B cell (primary cell): ENCODE measurements at regions not wholly inside any gene's neighbourhood (a gene's known extent, or its start where the extent isn't known, plus 50 kb on each side); places are given as distances from the start of the nearest gene placed in this dataset.
"Not testable (repeated sequence)": the region's sequence is repeated elsewhere in the genome, so short reads cannot be mapped to it uniquely, and the experiment has no call there.

ENCODE experiments used
- ATAC-seq: fragments of 200-7000 bp; cut with Tn5 transposase; one replicate; pipeline ENCODE4 v1.10.0; 2021; ENCODE audit warnings: low read depth, mild to moderate bottlenecking, moderate number of reproducible peaks, moderate library complexity
- CTCF ChIA-PET: fragments of 350-600 bp; sonication (Branson Sonifier 250); formaldehyde crosslinking; loops from one replicate; lab custom pipeline; 2021; ENCODE audit warnings: antibody characterized with exemption, inconsistent platforms; lab: Charles Lee
- POLR2A ChIA-PET: fragments of 350-600 bp; sonication (Branson Sonifier 250); formaldehyde crosslinking; loops from one replicate; lab custom pipeline; 2021; ENCODE audit warnings: antibody characterized with exemption; lab: Charles Lee
- DNase-seq: peaks from one replicate; pipeline ENCODE4 v3.0.0; 2013
- H2AFZ ChIP-seq: 2 replicates; pipeline ENCODE4 v1.6.1; 2012; ENCODE audit warnings: mild to moderate bottlenecking, low read depth, low read length; ENCODE audit not compliant: insufficient read depth, poor library complexity, severe bottlenecking
- H3K27ac ChIP-seq, 2 donors: 1 replicate in 1 of 2; 2 replicates in 1 of 2; pipeline ENCODE4 v1.5.1; 2012 to 2013; ENCODE audit warnings: low read length in 2 of 2, mild to moderate bottlenecking in 2 of 2, moderate library complexity in 1 of 2
- H3K27me3 ChIP-seq, 4 experiments: fragments of 200-600 bp in 1 of 4; sonication (generic) in 1 of 4; replicated peaks in 1 of 4; 1 replicate in 2 of 4; 2 replicates in 2 of 4; pipeline versions ENCODE4 v1.6.1 to v1.7.0; 2013 to 2016; ENCODE audit warnings: low read length in 3 of 4, mild to moderate bottlenecking in 2 of 4, mixed read lengths in 1 of 4, moderate library complexity in 1 of 4; ENCODE audit not compliant: insufficient read depth in 4 of 4, control insufficient read depth in 3 of 4; ENCODE audit errors: control extremely low read depth in 1 of 4
- H3K36me3 ChIP-seq, 2 experiments: replicated peaks in 1 of 2; 1 replicate in 1 of 2; 2 replicates in 1 of 2; pipeline versions ENCODE4 v1.6.1 to v1.7.1; 2013; ENCODE audit warnings: low read length in 1 of 2; ENCODE audit not compliant: insufficient read depth in 2 of 2, control insufficient read depth in 1 of 2; ENCODE audit errors: control extremely low read depth in 1 of 2, extremely low read depth in 1 of 2
- H3K4me1 ChIP-seq, 2 donors: fragments of 200-600 bp in 1 of 2; sonication (generic) in 1 of 2; 1 replicate in 1 of 2; 2 replicates in 1 of 2; pipeline versions ENCODE4 v1.5.1 to v1.6.1; 2013 to 2017; ENCODE audit warnings: low read length in 2 of 2; ENCODE audit not compliant: control insufficient read depth in 2 of 2, insufficient read depth in 2 of 2
- H3K4me2 ChIP-seq: replicated peaks from 2 replicates; pipeline ENCODE3; 2012; ENCODE audit warnings: mild to moderate bottlenecking, low read depth, low read length; ENCODE audit not compliant: poor library complexity, severe bottlenecking
- H3K4me3 ChIP-seq, 5 experiments: fragments of 200-600 bp in 1 of 5; sonication (generic) in 1 of 5; 1 replicate in 3 of 5; 2 replicates in 2 of 5; pipeline versions ENCODE4 v1.5.1 to v1.7.0; 2011 to 2016; ENCODE audit warnings: low read length in 4 of 5, mild to moderate bottlenecking in 4 of 5, low read depth in 2 of 5, control low read depth in 1 of 5, moderate library complexity in 1 of 5; ENCODE audit not compliant: insufficient read depth in 1 of 5; ENCODE audit errors: control extremely low read depth in 1 of 5, extremely low read depth in 1 of 5
- H3K79me2 ChIP-seq: fragments of 200-600 bp; sonication (generic); one replicate; pipeline ENCODE4 v1.6.0; 2016; ENCODE audit warnings: low read length; ENCODE audit not compliant: control insufficient read depth, insufficient read depth
- H3K9ac ChIP-seq: fragments of 200-600 bp; sonication (generic); 2 replicates; pipeline ENCODE4 v1.6.1; 2017; ENCODE audit warnings: mild to moderate bottlenecking, low read length, moderate library complexity
- H3K9me3 ChIP-seq, 3 donors: one replicate each; pipeline versions ENCODE4 v1.6.1 to v1.7.1; 2013; ENCODE audit warnings: low read length in 2 of 3; ENCODE audit not compliant: control insufficient read depth in 2 of 3, insufficient read depth in 1 of 3; ENCODE audit errors: control extremely low read depth in 1 of 3
- H4K20me1 ChIP-seq: 2 replicates; pipeline ENCODE4 v1.6.0; 2012; ENCODE audit warnings: mild to moderate bottlenecking, low read length; ENCODE audit not compliant: insufficient read depth, control insufficient read depth, poor library complexity, severe bottlenecking
- H3K27ac Mint-ChIP-seq: one replicate; pipeline ENCODE4 v1.8.0; 2021; ENCODE audit warnings: mixed read lengths
- H3K27me3 Mint-ChIP-seq: one replicate; pipeline ENCODE4 v1.8.0; 2021; ENCODE audit warnings: mixed read lengths
- H3K4me1 Mint-ChIP-seq: one replicate; pipeline ENCODE4 v1.8.0; 2021; ENCODE audit warnings: mixed read lengths
- H3K4me3 Mint-ChIP-seq: one replicate; pipeline ENCODE4 v1.8.0; 2021; ENCODE audit warnings: mixed read lengths
- H3K9me3 Mint-ChIP-seq: one replicate; pipeline ENCODE4 v1.8.0; 2022; ENCODE audit warnings: mixed read lengths; ENCODE audit not compliant: insufficient read depth
- EZH2 ChIP-seq: IDR thresholded peaks from 2 replicates; pipeline ENCODE4 v1.6.1; 2012; ENCODE audit warnings: borderline replicate concordance, low read depth, mild to moderate bottlenecking, moderate library complexity, low read length; ENCODE audit not compliant: insufficient read depth, poor library complexity, severe bottlenecking
- WGBS: methylation state at CpG from one replicate; pipeline ENCODE4 v1.1.5; 2013; ENCODE audit warnings: missing lambda C conversion rate; ENCODE audit not compliant: insufficient coverage; 5-methylcytosine and 5-hydroxymethylcytosine counted together
- intact Hi-C: fragments of 100-400 bp; cut with micrococcal nuclease; formaldehyde crosslinking; loops from one replicate; pipeline ENCODE4 v1.10.0; 2022
- TF ChIP-seq, protein P1 (sequence below): fragments of 200-600 bp; IDR thresholded peaks from one replicate; pipeline ENCODE4 v1.8.0; 2022; ENCODE audit warnings: antibody characterized with exemption, mild to moderate bottlenecking

GRCh38 chr7:83835424-83835823 lies 186.5 kb upstream of the SEMA3E start:
- Histone ChIP-seq H3K4me1 (no peaks in the 10 kb centered on the region), H3K9ac (no peak overlapping the region), H3K79me2 (no peaks in the 10 kb centered on the region), H3K36me3 (no peaks in the 10 kb centered on the region), H2AFZ (no peak overlapping the region), H3K27me3 (no peaks in the 10 kb centered on the region), H4K20me1 (no peaks in the 10 kb centered on the region), H3K9me3 (no peaks in the 10 kb centered on the region), H3K4me3 (no peak overlapping the region), H3K4me2 (no peak overlapping the region), H3K27ac (no peak overlapping the region)
- TF ChIP-seq, protein P1, sequence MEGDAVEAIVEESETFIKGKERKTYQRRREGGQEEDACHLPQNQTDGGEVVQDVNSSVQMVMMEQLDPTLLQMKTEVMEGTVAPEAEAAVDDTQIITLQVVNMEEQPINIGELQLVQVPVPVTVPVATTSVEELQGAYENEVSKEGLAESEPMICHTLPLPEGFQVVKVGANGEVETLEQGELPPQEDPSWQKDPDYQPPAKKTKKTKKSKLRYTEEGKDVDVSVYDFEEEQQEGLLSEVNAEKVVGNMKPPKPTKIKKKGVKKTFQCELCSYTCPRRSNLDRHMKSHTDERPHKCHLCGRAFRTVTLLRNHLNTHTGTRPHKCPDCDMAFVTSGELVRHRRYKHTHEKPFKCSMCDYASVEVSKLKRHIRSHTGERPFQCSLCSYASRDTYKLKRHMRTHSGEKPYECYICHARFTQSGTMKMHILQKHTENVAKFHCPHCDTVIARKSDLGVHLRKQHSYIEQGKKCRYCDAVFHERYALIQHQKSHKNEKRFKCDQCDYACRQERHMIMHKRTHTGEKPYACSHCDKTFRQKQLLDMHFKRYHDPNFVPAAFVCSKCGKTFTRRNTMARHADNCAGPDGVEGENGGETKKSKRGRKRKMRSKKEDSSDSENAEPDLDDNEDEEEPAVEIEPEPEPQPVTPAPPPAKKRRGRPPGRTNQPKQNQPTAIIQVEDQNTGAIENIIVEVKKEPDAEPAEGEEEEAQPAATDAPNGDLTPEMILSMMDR = no peak
- TF ChIP-seq EZH2 = no peak
- Mint-ChIP-seq H3K4me1 (no peaks in the 10 kb centered on the region), H3K4me3 (no peak overlapping the region), H3K27me3 (no peaks in the 10 kb centered on the region), H3K27ac (no peak overlapping the region), H3K9me3 (no peaks in the 10 kb centered on the region)
- ChIA-PET CTCF (no interaction called here), POLR2A (no interaction called here)
- DNase-seq (no peak), ATAC-seq (no peak)
- intact Hi-C loops = no loop called here

GRCh38 chr7:83833721-83834120 lies 184.8 kb upstream of the SEMA3E start:
- POLR2A ChIA-PET = not testable (repeated sequence)

More at GRCh38 chr7:83833721-83834120, 184.8 kb upstream of the SEMA3E start:
- intact Hi-C loops, DNase-seq, H4K20me1 ChIP-seq, H2AFZ ChIP-seq, H3K9ac ChIP-seq, H3K4me3 Mint-ChIP-seq, H3K79me2 ChIP-seq, CTCF ChIA-PET, H3K9me3 Mint-ChIP-seq, H3K27me3 Mint-ChIP-seq, ATAC-seq, H3K4me1 ChIP-seq, H3K27ac Mint-ChIP-seq, H3K9me3 ChIP-seq, H3K4me2 ChIP-seq, H3K27ac ChIP-seq, H3K4me3 ChIP-seq, H3K4me1 Mint-ChIP-seq, H3K27me3 ChIP-seq, H3K36me3 ChIP-seq: not testable (repeated sequence)
- 88% methylated on average over 3 of the region's 5 CpGs for WGBS
